ENCODE measurements at regions not wholly inside any gene's neighbourhood (a gene's known extent, or its start where the extent isn't known, plus 50 kb on each side); places are given as distances from the start of the nearest gene placed in this dataset.

DNA sequence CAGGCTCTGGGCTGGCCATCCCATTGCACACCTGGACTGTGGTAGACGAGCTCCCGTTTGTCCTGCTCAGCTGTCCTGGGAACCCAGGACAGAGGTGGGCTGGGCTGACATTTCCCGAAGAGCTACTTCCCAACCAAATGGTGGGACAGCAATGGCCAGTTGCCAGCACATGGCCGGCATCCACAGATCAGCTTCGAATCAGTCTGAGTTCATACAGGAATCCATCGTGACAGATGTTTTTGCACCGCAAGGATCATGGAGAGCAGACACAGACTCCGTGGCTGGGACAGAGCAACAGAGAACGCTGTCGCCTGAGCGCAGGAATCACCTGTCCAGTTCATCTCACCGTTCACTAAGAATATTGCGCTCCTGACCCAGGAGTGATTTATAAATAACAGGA lies 198.5 kb downstream of the TTLL2 start:
- no TSS peak for BruUV-seq (replicated peaks)
- 2% methylated on average over 13 of the region's 13 CpGs for WGBS (ENCODE audit: insufficient coverage, low coverage, missing lambda C conversion rate)
- ChIA-PET CTCF (ENCODE audit: low intra/inter-chr PET ratio) (no interaction called here), POLR2A (interaction anchor here (0.7 kb wide), 1 partner anchor 9 kb away, joined by 4 read pairs; no protein-coding TSS in a partner anchor)
- Histone ChIP-seq H4K20me1 (replicated peaks; ENCODE audit: control insufficient read depth, insufficient read depth, low read length) (no peaks in the 10 kb centered on the region; the same call in 1 of the 2 replicates), H3K4me1 (replicated peaks in 1 of 2; ENCODE audit: control insufficient read depth in 2 of 2, insufficient read depth in 2 of 2, low read length in 2 of 2) (no peaks in the 10 kb centered on the region), H2AFZ (ENCODE audit: low read depth, low read length) (no peak overlapping the region), H3K36me3 (ENCODE audit: control insufficient read depth, insufficient read depth, low read length) (no peaks in the 10 kb centered on the region), H3K27ac (ENCODE audit: extremely low read depth, low read depth, low read length) (no peak overlapping the region), H3K4me2 (ENCODE audit: insufficient read depth, low read length) (no peak overlapping the region), H3K27me3 (ENCODE audit: control insufficient read depth in 2 of 2, insufficient read depth in 2 of 2, low read length in 2 of 2) (peaks cover 42 to 67% of the 10 kb centered on the region in 2 experiments), H3K9me3 (replicated peaks; ENCODE audit: control insufficient read depth, insufficient read depth, low read depth, low read length) (no peaks in the 10 kb centered on the region), H3K9ac (ENCODE audit: insufficient read depth in 1 of 2, low read depth in 2 of 2, low read length in 2 of 2) (no peak overlapping the region), H3K79me2 (ENCODE audit: control insufficient read depth, insufficient read depth, low read length) (no peaks in the 10 kb centered on the region), H3K4me3 (no peak overlapping the region), H3K9me1 (ENCODE audit: control insufficient read depth, insufficient read depth, low read length) (no peaks in the 10 kb centered on the region)
- TF ChIP-seq, protein P1, sequence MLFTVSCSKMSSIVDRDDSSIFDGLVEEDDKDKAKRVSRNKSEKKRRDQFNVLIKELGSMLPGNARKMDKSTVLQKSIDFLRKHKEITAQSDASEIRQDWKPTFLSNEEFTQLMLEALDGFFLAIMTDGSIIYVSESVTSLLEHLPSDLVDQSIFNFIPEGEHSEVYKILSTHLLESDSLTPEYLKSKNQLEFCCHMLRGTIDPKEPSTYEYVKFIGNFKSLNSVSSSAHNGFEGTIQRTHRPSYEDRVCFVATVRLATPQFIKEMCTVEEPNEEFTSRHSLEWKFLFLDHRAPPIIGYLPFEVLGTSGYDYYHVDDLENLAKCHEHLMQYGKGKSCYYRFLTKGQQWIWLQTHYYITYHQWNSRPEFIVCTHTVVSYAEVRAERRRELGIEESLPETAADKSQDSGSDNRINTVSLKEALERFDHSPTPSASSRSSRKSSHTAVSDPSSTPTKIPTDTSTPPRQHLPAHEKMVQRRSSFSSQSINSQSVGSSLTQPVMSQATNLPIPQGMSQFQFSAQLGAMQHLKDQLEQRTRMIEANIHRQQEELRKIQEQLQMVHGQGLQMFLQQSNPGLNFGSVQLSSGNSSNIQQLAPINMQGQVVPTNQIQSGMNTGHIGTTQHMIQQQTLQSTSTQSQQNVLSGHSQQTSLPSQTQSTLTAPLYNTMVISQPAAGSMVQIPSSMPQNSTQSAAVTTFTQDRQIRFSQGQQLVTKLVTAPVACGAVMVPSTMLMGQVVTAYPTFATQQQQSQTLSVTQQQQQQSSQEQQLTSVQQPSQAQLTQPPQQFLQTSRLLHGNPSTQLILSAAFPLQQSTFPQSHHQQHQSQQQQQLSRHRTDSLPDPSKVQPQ (CRISPR knock-in tag; IDR thresholded peaks at IDR 0.05; ENCODE audit: borderline replicate concordance) = no peak
- TF ChIP-seq HIVEP1 (CRISPR knock-in tag; IDR thresholded peaks at IDR 0.05) (no peak), RAD51 (IDR thresholded peaks at IDR 0.05; ENCODE audit: borderline replicate concordance, low read depth) (no peak), NFIX (CRISPR knock-in tag; IDR thresholded peaks at IDR 0.05; ENCODE audit: low read depth) (no peak), MXI1 (IDR thresholded peaks at IDR 0.05; ENCODE audit: low read depth, low read length) (no peak), GTF2A2 (tag; IDR thresholded peaks at IDR 0.05) (no peak), MBD2 (IDR thresholded peaks at IDR 0.05; ENCODE audit: borderline replicate concordance, low read depth) (no peak)
- TF ChIP-seq, protein P2, sequence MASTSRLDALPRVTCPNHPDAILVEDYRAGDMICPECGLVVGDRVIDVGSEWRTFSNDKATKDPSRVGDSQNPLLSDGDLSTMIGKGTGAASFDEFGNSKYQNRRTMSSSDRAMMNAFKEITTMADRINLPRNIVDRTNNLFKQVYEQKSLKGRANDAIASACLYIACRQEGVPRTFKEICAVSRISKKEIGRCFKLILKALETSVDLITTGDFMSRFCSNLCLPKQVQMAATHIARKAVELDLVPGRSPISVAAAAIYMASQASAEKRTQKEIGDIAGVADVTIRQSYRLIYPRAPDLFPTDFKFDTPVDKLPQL (IDR thresholded peaks at IDR 0.05; ENCODE audit: extremely low read depth, insufficient read length) = no peak
- DNase-seq (ENCODE audit: extremely low read depth in 1 of 4, low spot score in 3 of 4) (no peak), ATAC-seq (no peak), FAIRE-seq (no peak)
- intact Hi-C loops (cut with micrococcal nuclease) (no loop called here), in situ Hi-C loops (cut with MboI) (no loop called here)
